GM23338 (cell line): ENCODE measurements at regions not wholly inside any gene's neighbourhood (a gene's known extent, or its start where the extent isn't known, plus 50 kb on each side); places are given as distances from the start of the nearest gene placed in this dataset.

Source experiments
- CTCF ChIP-seq, 2 experiments: fragments of 200-600 bp in 1 of 2; sonication (generic) in 1 of 2; conservative IDR thresholded peaks; 2 replicates each; pipeline versions ENCODE4 v1.5.1 to v1.6.1; 2016 to 2017; ENCODE audit warnings: antibody characterized with exemption in 2 of 2, low read depth in 2 of 2, mild to moderate bottlenecking in 2 of 2, moderate library complexity in 1 of 2
- EZH2 ChIP-seq: fragments of 200-600 bp; sonication (generic); IDR thresholded peaks from one replicate; pipeline ENCODE4 v1.8.0; 2017; ENCODE audit warnings: antibody characterized with exemption, mild to moderate bottlenecking, low read depth; ENCODE audit not compliant: unreplicated experiment

DNA sequence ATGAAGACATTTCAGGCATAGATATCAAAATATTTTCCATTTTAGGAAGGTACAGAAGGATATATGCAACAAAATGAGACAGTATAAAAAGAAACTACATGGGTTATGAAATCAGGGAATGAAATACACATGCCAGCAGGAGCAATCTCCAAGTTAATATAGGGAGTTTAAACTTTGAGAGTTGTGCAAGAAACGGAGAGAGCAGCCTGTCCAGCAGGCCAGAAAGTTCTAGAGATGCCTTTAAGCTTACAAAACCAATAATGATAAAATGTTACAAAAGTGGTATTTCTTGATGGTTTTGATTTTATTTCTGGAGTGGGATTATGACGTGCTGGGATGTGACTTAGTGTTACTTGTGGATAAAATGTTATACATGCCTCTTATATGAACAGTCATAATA, 2047.9 kb downstream of the ARAP2 start:
- TF ChIP-seq CTCF (conservative IDR thresholded peaks at IDR 0.05; ENCODE audit: low read depth in 2 of 2) (no peak), EZH2 (no peak)
